ENCODE measurements at regions not wholly inside any gene's neighbourhood (a gene's known extent, or its start where the extent isn't known, plus 50 kb on each side); places are given as distances from the start of the nearest gene placed in this dataset.

DNA sequence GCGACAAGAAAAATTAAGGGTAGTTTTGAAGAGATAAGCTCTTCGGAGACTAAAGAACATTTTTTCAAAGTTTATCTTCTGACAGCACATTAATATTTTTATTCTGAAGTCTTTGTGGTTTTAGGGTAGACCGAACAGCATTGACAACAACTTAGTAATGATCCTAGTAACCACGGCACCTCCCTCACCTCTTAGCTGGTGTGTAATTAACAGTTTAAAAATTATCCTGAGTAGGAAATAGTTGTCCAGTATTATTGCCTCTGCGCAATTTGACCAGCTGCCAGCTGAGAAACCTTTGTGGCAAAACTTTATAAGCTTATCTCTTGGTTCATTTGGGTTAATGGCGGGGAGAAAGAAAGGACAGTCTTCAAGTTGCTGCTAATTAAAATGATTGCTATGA, 213.6 kb downstream of the CBLL2 start:
- no peak for DNase-seq
- Histone ChIP-seq H3K36me3 (replicated peaks) (no peaks in the 10 kb centered on the region), H3K4me3 (ENCODE audit: low read depth, low read length) (no peak overlapping the region), H3K27me3 (replicated peaks) (no peaks in the 10 kb centered on the region), H3K27ac (no peak overlapping the region)
- TF ChIP-seq, protein P1, sequence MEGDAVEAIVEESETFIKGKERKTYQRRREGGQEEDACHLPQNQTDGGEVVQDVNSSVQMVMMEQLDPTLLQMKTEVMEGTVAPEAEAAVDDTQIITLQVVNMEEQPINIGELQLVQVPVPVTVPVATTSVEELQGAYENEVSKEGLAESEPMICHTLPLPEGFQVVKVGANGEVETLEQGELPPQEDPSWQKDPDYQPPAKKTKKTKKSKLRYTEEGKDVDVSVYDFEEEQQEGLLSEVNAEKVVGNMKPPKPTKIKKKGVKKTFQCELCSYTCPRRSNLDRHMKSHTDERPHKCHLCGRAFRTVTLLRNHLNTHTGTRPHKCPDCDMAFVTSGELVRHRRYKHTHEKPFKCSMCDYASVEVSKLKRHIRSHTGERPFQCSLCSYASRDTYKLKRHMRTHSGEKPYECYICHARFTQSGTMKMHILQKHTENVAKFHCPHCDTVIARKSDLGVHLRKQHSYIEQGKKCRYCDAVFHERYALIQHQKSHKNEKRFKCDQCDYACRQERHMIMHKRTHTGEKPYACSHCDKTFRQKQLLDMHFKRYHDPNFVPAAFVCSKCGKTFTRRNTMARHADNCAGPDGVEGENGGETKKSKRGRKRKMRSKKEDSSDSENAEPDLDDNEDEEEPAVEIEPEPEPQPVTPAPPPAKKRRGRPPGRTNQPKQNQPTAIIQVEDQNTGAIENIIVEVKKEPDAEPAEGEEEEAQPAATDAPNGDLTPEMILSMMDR (IDR thresholded peaks at IDR 0.05; ENCODE audit: low read depth, low read length, missing control alignments) = no peak
- in situ Hi-C loops (cut with HindIII; ENCODE audit: low pct_ligation_motif_present, low sequenced_read_pairs) = no loop called here

DNA sequence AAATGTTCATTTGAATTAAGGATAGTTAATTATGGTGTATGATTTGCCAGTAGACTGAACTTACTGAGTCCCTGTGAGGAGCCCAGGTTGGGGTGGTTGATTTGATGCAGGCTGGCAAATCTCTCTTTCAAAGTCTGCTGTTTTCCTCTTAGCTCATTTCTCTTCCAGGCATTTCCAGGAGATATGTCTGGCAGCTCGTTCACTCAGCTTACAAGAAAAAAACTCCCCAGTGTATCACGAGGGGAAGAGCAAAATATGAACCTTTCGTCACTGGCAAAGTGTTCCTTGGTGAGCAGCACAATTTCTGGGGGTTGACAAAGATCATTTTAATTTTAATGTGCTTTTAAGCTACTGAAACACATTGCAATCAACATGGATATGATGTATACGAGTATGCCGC, 244.2 kb downstream of the CBLL2 start:
- H3K4me3 ChIP-seq (ENCODE audit: low read depth, low read length) = no peak overlapping the region
- TF ChIP-seq, protein P1 (IDR thresholded peaks at IDR 0.05; ENCODE audit: low read depth, low read length, missing control alignments) = no peak
- H3K27me3 ChIP-seq (replicated peaks) = no peaks in the 10 kb centered on the region
- in situ Hi-C loops (cut with HindIII; ENCODE audit: low pct_ligation_motif_present, low sequenced_read_pairs) = no loop called here
- no peaks in the 10 kb centered on the region for H3K36me3 ChIP-seq (replicated peaks)
- no peak for DNase-seq
- H3K27ac ChIP-seq = no peak overlapping the region

DNA sequence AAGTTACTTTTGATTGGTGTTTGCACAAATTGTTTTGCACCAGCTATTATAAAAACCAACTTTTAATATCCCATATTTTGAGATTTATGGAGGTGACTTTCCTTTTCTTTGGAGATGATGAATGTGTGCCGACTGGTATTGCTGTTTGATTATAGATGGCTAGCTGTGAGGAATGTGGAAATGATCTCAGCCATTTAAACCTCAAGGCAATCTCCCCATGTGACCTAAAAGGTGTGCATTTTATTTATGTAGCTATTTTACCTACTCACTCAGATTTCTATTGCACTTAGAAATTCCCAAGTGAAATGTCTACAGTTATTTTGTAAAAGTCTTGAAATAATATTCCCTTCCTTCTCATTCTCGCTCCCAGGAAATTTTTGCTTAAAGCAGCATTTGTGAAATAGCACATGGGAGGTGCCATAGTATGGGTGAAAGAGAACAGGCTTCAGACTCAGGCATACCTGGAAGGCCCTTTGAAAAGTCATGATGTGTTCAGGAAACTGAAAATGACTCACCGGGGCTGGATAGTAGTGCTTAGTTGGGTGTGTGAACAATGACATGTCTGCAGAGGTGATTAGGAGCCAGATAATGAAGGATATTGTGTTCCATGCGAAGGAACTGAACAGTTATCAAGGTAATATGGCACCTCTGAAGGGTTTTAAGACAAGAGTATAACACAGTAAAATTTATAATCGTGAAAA, 247.6 kb downstream of the CBLL2 start:
- Histone ChIP-seq H3K4me3 (ENCODE audit: low read depth, low read length) (no peak overlapping the region), H3K36me3 (replicated peaks) (no peaks in the 10 kb centered on the region), H3K27me3 (replicated peaks) (no peaks in the 10 kb centered on the region), H3K27ac (no peak overlapping the region)
- in situ Hi-C loops (cut with HindIII; ENCODE audit: low pct_ligation_motif_present, low sequenced_read_pairs) = no loop called here
- no peak for DNase-seq
- TF ChIP-seq, protein P1 (IDR thresholded peaks at IDR 0.05; ENCODE audit: low read depth, low read length, missing control alignments) = no peak

DNA sequence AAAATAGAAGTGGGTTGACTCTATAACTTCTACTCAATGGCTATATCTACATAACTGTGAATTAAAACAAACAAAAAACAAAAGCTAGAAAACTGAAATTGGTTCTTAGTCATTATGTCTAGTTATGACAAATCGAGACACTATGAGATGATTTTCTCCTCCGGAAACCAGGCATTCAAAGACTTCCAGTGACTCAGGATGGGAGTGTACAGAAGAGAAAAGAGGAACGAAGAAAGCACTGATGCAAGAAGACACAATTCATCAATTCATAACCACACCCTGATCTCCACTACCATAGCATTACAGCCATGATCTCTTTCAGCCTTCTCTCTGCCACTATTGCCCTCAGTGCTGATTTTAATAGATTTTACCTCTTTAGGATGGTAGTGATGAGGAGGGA, 253.6 kb downstream of the CBLL2 start:
- Histone ChIP-seq H3K36me3 (replicated peaks) (no peaks in the 10 kb centered on the region), H3K27me3 (replicated peaks) (no peaks in the 10 kb centered on the region), H3K4me3 (ENCODE audit: low read depth, low read length) (no peak overlapping the region), H3K27ac (peak overlapping the region; percentile 10)
- peak; percentile 62 for DNase-seq
- TF ChIP-seq, protein P1 (IDR thresholded peaks at IDR 0.05; ENCODE audit: low read depth, low read length, missing control alignments) = no peak
- in situ Hi-C loops (cut with HindIII; ENCODE audit: low pct_ligation_motif_present, low sequenced_read_pairs) = no loop called here

DNA sequence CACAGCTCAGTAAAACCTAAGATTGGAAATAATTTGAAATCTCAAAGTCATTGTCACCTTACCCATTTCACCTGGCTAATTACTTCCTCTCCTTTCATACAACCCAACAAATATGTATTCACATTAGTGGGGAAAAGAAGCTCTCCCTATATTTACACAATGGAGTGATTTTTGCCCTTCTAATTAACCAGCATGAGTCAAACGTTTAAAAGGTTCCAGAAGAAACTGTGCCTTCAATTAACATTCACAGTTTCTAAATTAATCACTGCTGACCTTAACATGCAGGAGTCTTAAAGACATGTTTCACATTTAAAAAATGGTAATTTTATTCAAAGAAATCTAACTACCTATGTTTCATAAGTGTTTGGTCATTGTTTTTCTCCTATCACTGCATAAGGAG, 254.6 kb downstream of the CBLL2 start:
- Histone ChIP-seq H3K36me3 (replicated peaks) (no peaks in the 10 kb centered on the region), H3K27me3 (replicated peaks) (no peaks in the 10 kb centered on the region), H3K27ac (no peak overlapping the region), H3K4me3 (ENCODE audit: low read depth, low read length) (no peak overlapping the region)
- no peak for DNase-seq
- in situ Hi-C loops (cut with HindIII; ENCODE audit: low pct_ligation_motif_present, low sequenced_read_pairs) = no loop called here
- TF ChIP-seq, protein P1 (IDR thresholded peaks at IDR 0.05; ENCODE audit: low read depth, low read length, missing control alignments) = no peak

DNA sequence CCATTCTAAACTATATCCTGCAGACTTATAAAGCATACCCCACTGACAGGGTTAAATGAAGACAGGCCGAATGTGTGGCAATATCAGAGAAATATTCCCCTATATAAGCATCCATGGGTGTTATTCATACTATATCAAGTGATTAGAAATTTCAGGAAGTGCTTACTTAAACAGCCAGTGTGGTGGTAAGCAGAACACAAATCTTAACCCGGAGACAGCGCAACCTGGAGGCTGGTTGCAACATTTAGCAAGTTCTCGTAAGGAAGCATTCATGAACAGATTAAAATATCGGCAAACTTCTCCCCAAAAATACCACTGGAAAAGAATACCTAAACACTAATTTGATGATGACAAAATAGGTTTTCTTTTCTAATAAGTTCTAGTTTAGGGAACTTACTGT, 261.2 kb downstream of the CBLL2 start:
- in situ Hi-C loops (cut with HindIII; ENCODE audit: low pct_ligation_motif_present, low sequenced_read_pairs) = no loop called here
- DNase-seq = no peak
- Histone ChIP-seq H3K27ac (no peak overlapping the region), H3K27me3 (replicated peaks) (no peaks in the 10 kb centered on the region), H3K36me3 (replicated peaks) (no peaks in the 10 kb centered on the region), H3K4me3 (ENCODE audit: low read depth, low read length) (no peak overlapping the region)
- TF ChIP-seq, protein P1 (IDR thresholded peaks at IDR 0.05; ENCODE audit: low read depth, low read length, missing control alignments) = no peak

All from brain microvascular endothelial cell (primary cell).